ENCODE measurements at regions not wholly inside any gene's neighbourhood (a gene's known extent, or its start where the extent isn't known, plus 50 kb on each side); places are given as distances from the start of the nearest gene placed in this dataset.

DNA sequence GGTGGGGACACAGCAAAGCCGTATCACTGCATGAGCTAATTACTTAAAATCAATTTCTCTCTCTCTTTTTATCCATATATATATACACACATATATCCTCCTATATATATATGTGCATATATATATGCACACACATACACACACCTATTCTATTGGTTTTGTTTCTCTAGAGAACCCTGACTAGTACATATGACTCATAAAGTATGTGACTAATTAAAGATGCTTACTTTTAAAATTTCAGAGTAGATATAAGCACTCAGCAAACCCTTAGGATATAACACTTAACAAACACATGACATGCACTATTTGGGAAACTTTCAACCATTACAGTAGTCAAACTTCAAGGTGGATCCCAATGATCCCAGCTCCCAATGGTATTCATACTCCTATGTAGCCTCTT, 732.6 kb downstream of the ROBO2 start:
- no peak overlapping the region for H3K4me3 ChIP-seq (ENCODE audit: low read length)
- DNase-seq (ENCODE audit: low read depth), result no peak
- TF ChIP-seq, protein P1, sequence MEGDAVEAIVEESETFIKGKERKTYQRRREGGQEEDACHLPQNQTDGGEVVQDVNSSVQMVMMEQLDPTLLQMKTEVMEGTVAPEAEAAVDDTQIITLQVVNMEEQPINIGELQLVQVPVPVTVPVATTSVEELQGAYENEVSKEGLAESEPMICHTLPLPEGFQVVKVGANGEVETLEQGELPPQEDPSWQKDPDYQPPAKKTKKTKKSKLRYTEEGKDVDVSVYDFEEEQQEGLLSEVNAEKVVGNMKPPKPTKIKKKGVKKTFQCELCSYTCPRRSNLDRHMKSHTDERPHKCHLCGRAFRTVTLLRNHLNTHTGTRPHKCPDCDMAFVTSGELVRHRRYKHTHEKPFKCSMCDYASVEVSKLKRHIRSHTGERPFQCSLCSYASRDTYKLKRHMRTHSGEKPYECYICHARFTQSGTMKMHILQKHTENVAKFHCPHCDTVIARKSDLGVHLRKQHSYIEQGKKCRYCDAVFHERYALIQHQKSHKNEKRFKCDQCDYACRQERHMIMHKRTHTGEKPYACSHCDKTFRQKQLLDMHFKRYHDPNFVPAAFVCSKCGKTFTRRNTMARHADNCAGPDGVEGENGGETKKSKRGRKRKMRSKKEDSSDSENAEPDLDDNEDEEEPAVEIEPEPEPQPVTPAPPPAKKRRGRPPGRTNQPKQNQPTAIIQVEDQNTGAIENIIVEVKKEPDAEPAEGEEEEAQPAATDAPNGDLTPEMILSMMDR (conservative IDR thresholded peaks at IDR 0.05; ENCODE audit: low read depth, low read length), result no peak

DNA sequence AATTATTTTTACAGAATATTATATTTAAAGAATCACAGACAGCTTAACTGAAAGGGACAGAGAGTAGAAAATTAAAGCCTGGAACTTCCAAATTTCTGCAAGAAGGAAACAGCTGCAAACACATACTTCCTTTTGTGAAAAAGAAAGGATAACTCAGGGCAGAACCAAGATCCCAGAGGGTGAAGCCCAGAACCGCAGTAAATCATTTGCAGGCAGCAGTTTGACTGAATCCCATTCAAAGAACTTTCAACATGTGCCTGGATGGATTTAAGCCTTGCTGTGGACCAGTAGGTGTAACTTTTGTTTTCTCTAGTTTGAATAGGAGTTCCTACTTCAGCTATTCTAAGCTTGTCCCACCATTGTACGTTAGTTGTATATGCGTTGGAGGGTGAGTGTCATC, 733.2 kb downstream of the ROBO2 start:
- TF ChIP-seq, protein P1 (conservative IDR thresholded peaks at IDR 0.05; ENCODE audit: low read depth, low read length), result no peak
- no peak for DNase-seq (ENCODE audit: low read depth)
- H3K4me3 ChIP-seq (ENCODE audit: low read length), result no peak overlapping the region

DNA sequence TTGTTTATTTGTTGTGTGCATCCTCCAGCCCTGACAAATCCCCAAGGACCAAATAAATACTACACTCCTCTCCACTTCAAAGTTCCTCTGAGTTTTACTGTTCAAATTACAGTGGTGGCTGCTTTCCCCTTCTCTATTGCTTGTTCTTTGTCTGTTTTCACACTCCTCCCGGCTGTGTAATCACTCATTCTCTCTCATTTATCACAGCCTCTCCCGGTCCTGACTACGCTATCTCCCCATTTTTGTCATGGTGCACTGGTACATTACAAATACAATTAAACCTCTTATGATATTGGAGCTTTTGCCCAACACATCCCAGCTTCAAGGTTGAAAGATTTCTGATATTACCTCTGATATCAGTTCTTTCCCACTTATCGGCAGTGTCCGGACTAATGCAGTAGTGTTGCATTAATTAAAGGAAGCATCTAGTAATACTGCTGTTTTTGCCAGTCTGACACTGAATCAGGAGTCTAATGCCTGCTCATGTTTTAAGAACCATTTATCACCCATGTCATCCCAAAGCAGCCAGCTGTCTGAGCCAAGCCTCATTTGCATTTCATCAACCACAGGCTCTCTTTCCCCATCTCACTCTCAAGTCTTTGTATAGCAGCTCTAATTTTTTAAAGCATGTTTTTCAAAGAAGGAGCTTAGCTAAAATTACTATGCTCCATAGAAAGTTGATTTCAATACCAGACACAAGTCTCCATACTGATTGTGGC, 740.5 kb downstream of the ROBO2 start:
- no peak overlapping the region for H3K4me3 ChIP-seq (ENCODE audit: low read length)
- no peak for DNase-seq (ENCODE audit: low read depth)

DNA sequence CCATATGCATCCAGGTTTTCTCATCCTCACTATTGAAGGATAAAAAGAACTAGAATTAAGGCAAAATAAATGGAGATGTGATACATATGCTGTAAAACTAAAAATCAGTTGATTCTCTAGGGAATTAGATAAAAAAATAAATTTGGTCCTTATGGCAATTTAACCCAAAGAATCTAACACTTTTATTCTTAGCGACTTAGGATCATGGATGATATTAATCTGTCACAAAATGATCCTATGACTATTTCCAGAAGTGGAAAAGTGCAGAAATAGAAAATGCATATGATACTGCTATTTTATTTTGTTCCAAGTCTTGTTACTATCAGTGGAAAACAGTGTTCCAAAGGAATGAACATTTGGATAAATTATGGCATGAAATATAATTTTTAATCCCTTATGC, 746.3 kb downstream of the ROBO2 start:
- TF ChIP-seq, protein P1 (conservative IDR thresholded peaks at IDR 0.05; ENCODE audit: low read depth, low read length), result no peak
- no peak for DNase-seq (ENCODE audit: low read depth)
- no peak overlapping the region for H3K4me3 ChIP-seq (ENCODE audit: low read length)

More for the DNA sequence above, 740.5 kb downstream of the ROBO2 start:
- TF ChIP-seq, protein P1 (conservative IDR thresholded peaks at IDR 0.05; ENCODE audit: low read depth, low read length), result no peak

DNA sequence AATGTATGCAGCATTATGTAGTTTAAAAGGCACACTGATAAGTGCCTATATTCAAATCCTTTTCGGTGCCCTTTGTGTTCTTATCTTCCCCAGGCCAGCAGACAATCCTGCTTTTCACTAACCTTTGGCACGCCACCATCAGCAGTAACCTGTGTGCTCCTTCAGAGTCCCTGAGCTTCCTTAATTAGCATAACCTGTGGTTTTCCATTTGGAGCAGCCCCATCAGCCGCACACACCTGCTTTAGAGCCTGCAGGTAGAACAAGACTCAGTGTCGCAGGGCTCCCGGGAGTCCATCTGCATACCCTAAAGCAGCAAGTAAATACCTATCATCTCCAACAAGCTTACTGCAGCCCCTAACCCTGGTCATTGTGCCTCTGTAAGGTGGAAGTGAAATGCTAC, 755.1 kb downstream of the ROBO2 start:
- TF ChIP-seq, protein P1 (conservative IDR thresholded peaks at IDR 0.05; ENCODE audit: low read depth, low read length), result no peak
- no peak overlapping the region for H3K4me3 ChIP-seq (ENCODE audit: low read length)
- no peak for DNase-seq (ENCODE audit: low read depth)

DNA sequence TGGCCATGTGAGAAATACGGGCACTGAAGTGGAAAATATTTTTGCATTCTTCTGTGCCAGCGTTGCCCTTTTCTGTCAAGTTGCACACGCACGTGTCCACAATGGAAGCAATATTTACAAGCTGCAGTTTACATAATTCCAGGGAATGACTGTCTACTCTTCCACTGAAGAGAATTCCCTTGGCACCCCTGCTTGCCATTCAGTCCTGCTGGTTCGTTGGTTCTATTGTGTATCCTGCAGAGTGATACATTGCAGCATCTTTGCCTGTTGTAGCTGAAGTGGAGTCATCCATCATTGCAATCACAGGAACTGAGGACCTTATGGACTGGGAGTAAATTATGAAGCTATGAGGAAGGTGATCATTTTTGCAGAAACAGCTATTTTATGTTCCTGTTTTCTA, 759.4 kb downstream of the ROBO2 start:
- no peak overlapping the region for H3K4me3 ChIP-seq (ENCODE audit: low read length)
- TF ChIP-seq, protein P1 (conservative IDR thresholded peaks at IDR 0.05; ENCODE audit: low read depth, low read length), result no peak
- no peak for DNase-seq (ENCODE audit: low read depth)

DNA sequence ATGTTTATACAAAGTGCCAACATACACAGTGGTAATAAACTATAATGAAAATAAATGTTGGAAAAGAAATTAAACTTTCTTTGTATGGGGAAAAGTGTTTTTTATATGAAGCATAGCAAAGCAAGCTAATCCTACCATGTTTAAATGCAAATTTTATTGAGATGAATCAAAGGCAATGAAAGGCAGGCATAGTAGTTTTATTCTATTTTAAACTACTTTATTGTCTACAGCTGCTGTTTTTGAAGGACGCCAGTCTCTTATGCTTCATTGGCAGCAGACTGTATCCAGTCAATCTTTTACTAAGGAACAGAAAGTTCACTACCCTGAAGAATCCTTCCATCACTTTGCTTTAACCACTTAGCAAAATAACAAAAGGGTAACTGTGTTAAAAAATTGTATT, 761.0 kb downstream of the ROBO2 start:
- TF ChIP-seq, protein P1 (conservative IDR thresholded peaks at IDR 0.05; ENCODE audit: low read depth, low read length), result no peak
- no peak overlapping the region for H3K4me3 ChIP-seq (ENCODE audit: low read length)
- no peak for DNase-seq (ENCODE audit: low read depth)

Data from retinal pigment epithelial cell (primary cell).